GM12892 (cell line): ENCODE measurements at regions not wholly inside any gene's neighbourhood (a gene's known extent, or its start where the extent isn't known, plus 50 kb on each side); places are given as distances from the start of the nearest gene placed in this dataset.

ENCODE experiments used
- POLR2A ChIP-seq: IDR thresholded peaks from 2 replicates; pipeline ENCODE4 v1.6.1; 2011; ENCODE audit warnings: low read depth, low read length, control low read depth
- POLR2AphosphoS5 ChIP-seq: IDR thresholded peaks from 2 replicates; pipeline ENCODE4 v1.6.1; 2011; ENCODE audit warnings: low read depth, low read length, control low read depth
- TAF1 ChIP-seq: IDR thresholded peaks from 2 replicates; pipeline ENCODE4 v1.6.1; 2011; ENCODE audit warnings: low read depth, mild to moderate bottlenecking, control low read depth, low read length, borderline replicate concordance

- TF ChIP-seq POLR2A (no peak), POLR2AphosphoS5 (no peak), TAF1 (no peak)
Observed at GRCh38 chr2:120821446-120822160, 85.9 kb downstream of the GLI2 start.
